Neural progenitor cell (in vitro differentiated cells): ENCODE measurements at regions not wholly inside any gene's neighbourhood (a gene's known extent, or its start where the extent isn't known, plus 50 kb on each side); places are given as distances from the start of the nearest gene placed in this dataset.

Source experiments
- EZH2 ChIP-seq: fragments of 200-600 bp; sonication (generic); IDR thresholded peaks from 2 replicates; pipeline ENCODE4 v1.6.1; 2017; ENCODE audit warnings: antibody characterized with exemption, mild to moderate bottlenecking, moderate library complexity
- TF ChIP-seq, protein P1 (sequence below): fragments of 200-600 bp; sonication (generic); IDR thresholded peaks from 2 replicates; pipeline ENCODE4 v1.5.1; 2017; ENCODE audit warnings: antibody characterized with exemption, mild to moderate bottlenecking

- TF ChIP-seq, protein P1, sequence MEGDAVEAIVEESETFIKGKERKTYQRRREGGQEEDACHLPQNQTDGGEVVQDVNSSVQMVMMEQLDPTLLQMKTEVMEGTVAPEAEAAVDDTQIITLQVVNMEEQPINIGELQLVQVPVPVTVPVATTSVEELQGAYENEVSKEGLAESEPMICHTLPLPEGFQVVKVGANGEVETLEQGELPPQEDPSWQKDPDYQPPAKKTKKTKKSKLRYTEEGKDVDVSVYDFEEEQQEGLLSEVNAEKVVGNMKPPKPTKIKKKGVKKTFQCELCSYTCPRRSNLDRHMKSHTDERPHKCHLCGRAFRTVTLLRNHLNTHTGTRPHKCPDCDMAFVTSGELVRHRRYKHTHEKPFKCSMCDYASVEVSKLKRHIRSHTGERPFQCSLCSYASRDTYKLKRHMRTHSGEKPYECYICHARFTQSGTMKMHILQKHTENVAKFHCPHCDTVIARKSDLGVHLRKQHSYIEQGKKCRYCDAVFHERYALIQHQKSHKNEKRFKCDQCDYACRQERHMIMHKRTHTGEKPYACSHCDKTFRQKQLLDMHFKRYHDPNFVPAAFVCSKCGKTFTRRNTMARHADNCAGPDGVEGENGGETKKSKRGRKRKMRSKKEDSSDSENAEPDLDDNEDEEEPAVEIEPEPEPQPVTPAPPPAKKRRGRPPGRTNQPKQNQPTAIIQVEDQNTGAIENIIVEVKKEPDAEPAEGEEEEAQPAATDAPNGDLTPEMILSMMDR = no peak
- no peak for TF ChIP-seq EZH2
Measured at GRCh38 chr13:71056581-71056980, 810.4 kb downstream of the DACH1 start.
